Nucleus accumbens (tissue), 56 donors: ENCODE measurements at regions not wholly inside any gene's neighbourhood (a gene's known extent, or its start where the extent isn't known, plus 50 kb on each side); places are given as distances from the start of the nearest gene placed in this dataset.

ENCODE experiments used
- DNase-seq, 56 donors: peaks; one replicate each; lab custom pipeline; 2025; lab: John Stamatoyannopoulos, UW

- DNase-seq, result peak in 3 of 56 donors; percentile 1 to 17 (median 3)
Measured at GRCh38 chr3:168909260-168909659, 754.3 kb downstream of the MECOM start.

GRCh38 chr3:168895419-168895818, 768.1 kb downstream of the MECOM start:
- DNase-seq, result no peak

- no peak for DNase-seq
Measured at GRCh38 chr3:168894214-168894613, 769.3 kb downstream of the MECOM start.

- no peak for DNase-seq
Measured at GRCh38 chr3:168889666-168890065, 773.8 kb downstream of the MECOM start.

GRCh38 chr3:168888781-168889180, 774.7 kb downstream of the MECOM start:
- no peak for DNase-seq

- DNase-seq, result no peak
Measured at GRCh38 chr3:168885028-168885427, 778.5 kb downstream of the MECOM start.

GRCh38 chr3:168884353-168884903, 779.1 kb downstream of the MECOM start:
- peak in 1 of 56 donors; percentile 4 for DNase-seq

GRCh38 chr3:168883145-168883544, 780.4 kb downstream of the MECOM start:
- DNase-seq, result no peak

GRCh38 chr3:168881804-168882203, 781.7 kb downstream of the MECOM start:
- no peak for DNase-seq

- no peak for DNase-seq
Measured at GRCh38 chr3:168878655-168879054, 782.9 kb upstream of the GOLIM4 start.

- DNase-seq, result no peak
Measured at GRCh38 chr3:168877899-168878298, 782.2 kb upstream of the GOLIM4 start.

- DNase-seq, result no peak
Measured at GRCh38 chr3:168876346-168877035, 780.8 kb upstream of the GOLIM4 start.

- DNase-seq, result no peak
Measured at GRCh38 chr3:168872826-168873225, 777.1 kb upstream of the GOLIM4 start.

- DNase-seq, result no peak
Measured at GRCh38 chr3:168870892-168871291, 775.2 kb upstream of the GOLIM4 start.

- DNase-seq, result peak in 1 of 56 donors; percentile 7
Measured at GRCh38 chr3:168865022-168865551, 769.4 kb upstream of the GOLIM4 start.

GRCh38 chr3:168864107-168865021, 768.6 kb upstream of the GOLIM4 start:
- no peak for DNase-seq

GRCh38 chr3:168863561-168863960, 767.8 kb upstream of the GOLIM4 start:
- DNase-seq, result no peak

- no peak for DNase-seq
Measured at GRCh38 chr3:168862466-168862865, 766.7 kb upstream of the GOLIM4 start.

- DNase-seq, result no peak
Measured at GRCh38 chr3:168860592-168860991, 764.9 kb upstream of the GOLIM4 start.

GRCh38 chr3:168860028-168860427, 764.3 kb upstream of the GOLIM4 start:
- DNase-seq, result no peak

- DNase-seq, result no peak
Measured at GRCh38 chr3:168859574-168859973, 763.9 kb upstream of the GOLIM4 start.
